ENCODE measurements at regions not wholly inside any gene's neighbourhood (a gene's known extent, or its start where the extent isn't known, plus 50 kb on each side); places are given as distances from the start of the nearest gene placed in this dataset.

GRCh38 chr4:34250562-34250961 lies 1993.8 kb downstream of the ARAP2 start:
- H3K27me3 ChIP-seq, result no peaks in the 10 kb centered on the region
- H3K4me1 ChIP-seq (ENCODE audit: low read depth), result no peaks in the 10 kb centered on the region
- H3K4me3 ChIP-seq, result no peak overlapping the region
- H3K9me3 ChIP-seq (ENCODE audit: low read depth), result no peaks in the 10 kb centered on the region
- no peaks in the 10 kb centered on the region for H3K36me3 ChIP-seq
- H3K27ac ChIP-seq, result no peak overlapping the region
- DNase-seq (ENCODE audit: low read depth in 1 of 2, low spot score in 1 of 2), result peak in 1 of 2 donors; percentile 74
- TF ChIP-seq CTCF (IDR thresholded peaks at IDR 0.05; ENCODE audit: low read depth, low read length), result no peak

GRCh38 chr4:34253239-34253638 lies 1991.1 kb downstream of the ARAP2 start:
- H3K27me3 ChIP-seq, result no peaks in the 10 kb centered on the region
- no peak overlapping the region for H3K4me3 ChIP-seq
- DNase-seq (ENCODE audit: low read depth in 1 of 2, low spot score in 1 of 2), result no peak
- no peaks in the 10 kb centered on the region for H3K4me1 ChIP-seq (ENCODE audit: low read depth)
- no peak for TF ChIP-seq CTCF (IDR thresholded peaks at IDR 0.05; ENCODE audit: low read depth, low read length)
- no peaks in the 10 kb centered on the region for H3K9me3 ChIP-seq (ENCODE audit: low read depth)
- no peaks in the 10 kb centered on the region for H3K36me3 ChIP-seq
- no peak overlapping the region for H3K27ac ChIP-seq

- Histone ChIP-seq H3K27ac (no peak overlapping the region), H3K36me3 (no peaks in the 10 kb centered on the region), H3K27me3 (no peaks in the 10 kb centered on the region), H3K4me3 (no peak overlapping the region), H3K4me1 (ENCODE audit: low read depth) (no peaks in the 10 kb centered on the region), H3K9me3 (ENCODE audit: low read depth) (no peaks in the 10 kb centered on the region)
- no peak for TF ChIP-seq CTCF (IDR thresholded peaks at IDR 0.05; ENCODE audit: low read depth, low read length)
- DNase-seq (ENCODE audit: low read depth in 1 of 2, low spot score in 1 of 2), result peak in 1 of 2 donors; percentile 12
Measured at GRCh38 chr4:34258176-34258575, 1986.1 kb downstream of the ARAP2 start.

- Histone ChIP-seq H3K27me3 (no peaks in the 10 kb centered on the region), H3K9me3 (ENCODE audit: low read depth) (no peaks in the 10 kb centered on the region), H3K4me1 (ENCODE audit: low read depth) (no peaks in the 10 kb centered on the region), H3K27ac (no peak overlapping the region), H3K36me3 (no peaks in the 10 kb centered on the region), H3K4me3 (no peak overlapping the region)
- no peak for TF ChIP-seq CTCF (IDR thresholded peaks at IDR 0.05; ENCODE audit: low read depth, low read length)
- DNase-seq (ENCODE audit: low read depth in 1 of 2, low spot score in 1 of 2), result no peak
Measured at GRCh38 chr4:34261799-34262314, 1982.5 kb downstream of the ARAP2 start.

- H3K27ac ChIP-seq, result no peak overlapping the region
- TF ChIP-seq CTCF (IDR thresholded peaks at IDR 0.05; ENCODE audit: low read depth, low read length), result no peak
- no peaks in the 10 kb centered on the region for H3K9me3 ChIP-seq (ENCODE audit: low read depth)
Measured at GRCh38 chr4:34269613-34270012, 1974.7 kb downstream of the ARAP2 start.

More at GRCh38 chr4:34269613-34270012, 1974.7 kb downstream of the ARAP2 start:
- no peaks in the 10 kb centered on the region for H3K36me3 ChIP-seq
- no peaks in the 10 kb centered on the region for H3K27me3 ChIP-seq
- no peaks in the 10 kb centered on the region for H3K4me1 ChIP-seq (ENCODE audit: low read depth)
- H3K4me3 ChIP-seq, result no peak overlapping the region
- no peak for DNase-seq (ENCODE audit: low read depth in 1 of 2, low spot score in 1 of 2)
